Transverse colon (tissue), 3 donors: ENCODE measurements at regions not wholly inside any gene's neighbourhood (a gene's known extent, or its start where the extent isn't known, plus 50 kb on each side); places are given as distances from the start of the nearest gene placed in this dataset.
"Not testable (repeated sequence)": the region's sequence is repeated elsewhere in the genome, so short reads cannot be mapped to it uniquely, and the experiment has no call there.

Experiments used
- POLR2A ChIP-seq: fragments of 450-650 bp; IDR thresholded peaks from one replicate; pipeline ENCODE4 v1.6.1; 2016; ENCODE audit warnings: antibody characterized with exemption, mild to moderate bottlenecking, moderate library complexity
- TF ChIP-seq, protein P1 (sequence below), 5 experiments: fragments of 200-600 bp in 3 of 5; fragments of 450-650 bp in 2 of 5; sonication (generic) in 3 of 5; IDR thresholded peaks; 1 replicate in 2 of 5; 2 replicates in 3 of 5; pipeline ENCODE4 v1.5.1; 2016 to 2017; ENCODE audit warnings: antibody characterized with exemption in 5 of 5, inconsistent platforms in 3 of 5, mild to moderate bottlenecking in 2 of 5, moderate library complexity in 1 of 5

DNA sequence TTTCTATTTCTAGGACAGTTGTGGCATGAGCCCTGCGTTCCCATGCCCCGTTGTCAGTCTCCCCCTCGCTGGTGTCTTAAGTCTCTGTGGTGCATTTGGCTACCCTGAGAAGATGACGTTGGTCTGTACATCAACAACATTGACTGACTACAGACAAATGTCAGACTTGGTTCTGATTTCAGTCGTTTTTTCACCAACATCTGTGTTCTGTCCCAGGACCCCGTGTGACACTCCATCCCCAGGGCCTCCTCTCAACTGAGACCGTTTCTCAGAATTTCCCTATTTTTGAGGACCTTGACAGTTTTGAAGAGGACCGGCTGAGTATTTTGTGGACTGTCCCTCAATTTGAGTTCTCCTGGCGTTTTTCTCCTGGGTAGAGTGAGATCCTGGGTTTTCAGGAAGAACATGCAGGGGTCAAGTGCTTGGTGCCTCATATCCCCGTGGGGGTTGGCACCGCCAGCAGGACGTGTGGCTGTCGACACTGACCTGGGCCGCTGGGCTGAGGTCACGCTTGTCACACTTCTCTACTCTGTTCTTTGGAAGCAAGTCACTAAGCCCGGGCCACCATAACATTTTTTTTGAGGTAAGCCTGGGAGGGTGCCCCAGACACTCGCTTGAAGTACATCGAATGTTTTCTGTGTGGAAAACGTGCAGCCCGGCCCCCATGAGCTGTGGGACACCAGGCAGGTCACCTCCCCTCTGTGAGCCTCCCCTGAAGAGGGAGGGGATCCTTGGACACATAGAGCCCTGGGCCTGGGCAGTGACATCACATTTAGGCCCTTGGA, 114.4 kb upstream of the ZNF469 start:
- TF ChIP-seq, protein P1, sequence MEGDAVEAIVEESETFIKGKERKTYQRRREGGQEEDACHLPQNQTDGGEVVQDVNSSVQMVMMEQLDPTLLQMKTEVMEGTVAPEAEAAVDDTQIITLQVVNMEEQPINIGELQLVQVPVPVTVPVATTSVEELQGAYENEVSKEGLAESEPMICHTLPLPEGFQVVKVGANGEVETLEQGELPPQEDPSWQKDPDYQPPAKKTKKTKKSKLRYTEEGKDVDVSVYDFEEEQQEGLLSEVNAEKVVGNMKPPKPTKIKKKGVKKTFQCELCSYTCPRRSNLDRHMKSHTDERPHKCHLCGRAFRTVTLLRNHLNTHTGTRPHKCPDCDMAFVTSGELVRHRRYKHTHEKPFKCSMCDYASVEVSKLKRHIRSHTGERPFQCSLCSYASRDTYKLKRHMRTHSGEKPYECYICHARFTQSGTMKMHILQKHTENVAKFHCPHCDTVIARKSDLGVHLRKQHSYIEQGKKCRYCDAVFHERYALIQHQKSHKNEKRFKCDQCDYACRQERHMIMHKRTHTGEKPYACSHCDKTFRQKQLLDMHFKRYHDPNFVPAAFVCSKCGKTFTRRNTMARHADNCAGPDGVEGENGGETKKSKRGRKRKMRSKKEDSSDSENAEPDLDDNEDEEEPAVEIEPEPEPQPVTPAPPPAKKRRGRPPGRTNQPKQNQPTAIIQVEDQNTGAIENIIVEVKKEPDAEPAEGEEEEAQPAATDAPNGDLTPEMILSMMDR (IDR thresholded peaks at IDR 0.05), result not testable (repeated sequence)
- not testable (repeated sequence) for TF ChIP-seq POLR2A
